ENCODE measurements at regions not wholly inside any gene's neighbourhood (a gene's known extent, or its start where the extent isn't known, plus 50 kb on each side); places are given as distances from the start of the nearest gene placed in this dataset.
"Not testable (repeated sequence)": the region's sequence is repeated elsewhere in the genome, so short reads cannot be mapped to it uniquely, and the experiment has no call there.

DNA sequence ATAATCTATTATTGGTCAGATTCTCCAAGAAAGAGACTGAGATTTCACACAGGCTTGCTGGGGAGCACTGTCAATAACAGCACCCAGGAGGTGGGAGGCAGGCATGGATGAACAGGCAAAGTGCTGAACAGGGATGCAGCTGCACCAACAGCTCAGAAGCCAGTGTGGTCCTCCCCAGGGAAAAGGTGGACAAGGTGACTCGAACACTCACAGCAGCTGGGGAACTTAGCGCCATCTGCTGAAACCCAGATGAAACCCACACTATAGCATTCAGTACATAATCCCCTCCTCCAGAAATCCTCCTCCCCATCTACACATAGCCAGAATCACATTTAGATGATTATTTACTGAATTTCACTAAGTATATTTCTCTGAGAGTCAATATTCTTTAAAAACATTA lies 255.2 kb upstream of the WSB1 start:
- no peak for ATAC-seq
- intact Hi-C loops (cut with DNase I) = no loop called here
- no peak for DNase-seq (ENCODE audit: low spot score)

- intact Hi-C loops (cut with DNase I); DNase-seq (ENCODE audit: low spot score); ATAC-seq: not testable (repeated sequence)
Measured at GRCh38 chr17:27045039-27045438, 248.9 kb upstream of the WSB1 start.

GRCh38 chr17:27049104-27049784 lies 244.7 kb upstream of the WSB1 start:
- no peak for DNase-seq (ENCODE audit: low spot score)
- intact Hi-C loops (cut with DNase I) = no loop called here
- no peak for ATAC-seq

- no peak for DNase-seq (ENCODE audit: low spot score)
- no peak for ATAC-seq
- intact Hi-C loops (cut with DNase I) = no loop called here
Measured at GRCh38 chr17:27065588-27065987, 228.3 kb upstream of the WSB1 start.

DNA sequence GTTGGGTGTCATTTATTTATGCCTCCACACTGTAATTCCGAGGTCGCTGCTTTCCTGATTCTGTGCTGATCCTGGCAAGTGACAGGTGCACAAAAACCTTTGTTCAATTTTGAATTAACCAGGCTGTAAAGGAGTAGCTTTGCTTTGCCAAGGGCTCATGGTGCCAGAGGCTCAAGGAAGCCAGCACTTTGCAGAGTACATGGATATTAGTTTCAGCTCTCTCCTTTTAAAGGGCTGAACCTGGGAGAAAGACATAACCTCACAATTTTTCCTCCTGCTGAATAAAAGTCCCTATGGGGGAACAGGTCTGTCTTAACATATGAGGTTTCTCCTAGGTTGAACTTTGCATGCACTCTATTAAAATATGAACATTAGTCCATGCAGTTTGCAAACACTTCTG lies 227.6 kb upstream of the WSB1 start:
- intact Hi-C loops (cut with DNase I) = no loop called here
- ATAC-seq (no peak), DNase-seq (ENCODE audit: low spot score) (no peak)

DNA sequence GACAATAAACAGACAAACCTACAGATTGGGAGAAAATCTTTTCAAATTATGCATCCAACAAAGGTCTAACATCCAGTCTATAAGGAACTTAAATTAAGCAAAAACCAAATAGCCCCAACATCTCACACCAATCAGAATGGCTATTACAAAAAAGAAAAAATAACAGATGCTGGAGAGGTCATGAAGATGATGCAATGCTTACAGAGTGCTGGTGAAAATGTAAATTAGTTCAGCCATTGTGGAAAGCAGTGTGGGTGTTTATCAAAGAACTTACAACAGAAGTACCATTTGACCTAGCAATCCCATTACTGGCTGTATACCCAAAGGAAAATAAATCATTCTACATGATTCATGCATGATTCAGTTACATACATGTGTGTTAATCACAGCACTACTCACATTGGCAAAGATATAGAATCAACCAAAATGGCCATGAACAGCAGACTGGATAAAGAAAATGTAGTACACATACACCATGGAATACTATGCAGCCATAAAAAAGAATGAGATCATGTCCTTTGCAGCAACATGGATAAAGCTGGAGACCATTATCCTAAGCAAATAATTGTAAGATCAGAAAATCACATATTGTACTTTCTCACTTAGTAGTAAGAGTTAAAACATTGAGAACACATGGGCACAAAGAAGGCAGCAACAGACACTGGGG lies 223.9 kb upstream of the WSB1 start:
- DNase-seq (ENCODE audit: low spot score) (no peak), ATAC-seq (no peak)
- intact Hi-C loops (cut with DNase I) = no loop called here

DNA sequence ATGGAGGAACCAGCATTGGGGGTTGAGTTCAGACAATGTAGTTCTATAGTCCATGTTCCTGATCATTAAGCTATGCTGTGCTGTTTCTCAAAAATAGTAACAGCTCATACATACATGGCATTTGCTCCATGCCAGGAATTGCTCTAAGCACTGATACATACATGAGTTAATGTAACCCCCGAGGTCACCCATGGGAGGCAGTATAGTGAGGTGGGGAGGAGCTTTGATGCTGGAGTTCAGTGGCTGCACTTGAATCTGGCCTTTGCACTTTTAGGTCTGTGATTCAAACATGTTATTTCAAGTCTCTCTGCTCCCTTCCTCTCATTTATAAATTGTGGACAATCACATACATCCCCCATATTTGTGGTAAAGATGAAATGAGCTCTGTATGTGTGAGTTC lies 223.1 kb upstream of the WSB1 start:
- ATAC-seq (no peak), DNase-seq (ENCODE audit: low spot score) (no peak)
- intact Hi-C loops (cut with DNase I) = no loop called here

DNA sequence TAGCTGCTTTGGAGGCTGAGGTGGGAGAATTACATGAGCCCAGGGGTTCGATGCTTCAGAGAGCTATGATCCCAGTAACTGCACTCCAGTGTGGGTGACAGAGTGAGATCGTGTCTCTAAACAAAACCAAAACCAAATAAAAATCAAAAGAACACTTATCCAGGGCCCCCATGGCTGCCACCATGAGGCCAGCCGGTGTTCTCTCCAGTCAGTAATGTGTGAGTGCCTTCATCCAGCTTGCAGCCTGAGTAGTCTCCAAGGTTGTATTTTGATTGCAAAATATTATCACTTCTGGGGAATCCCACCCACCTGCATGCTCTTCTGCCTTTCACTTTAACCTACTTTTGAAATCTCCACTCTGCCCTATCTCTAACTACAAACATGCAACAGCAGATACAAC lies 221.0 kb upstream of the WSB1 start:
- intact Hi-C loops (cut with DNase I) = no loop called here
- no peak for ATAC-seq

GRCh38 chr17:27076814-27077213 lies 217.1 kb upstream of the WSB1 start:
- no peak for DNase-seq (ENCODE audit: low spot score)
- ATAC-seq = no peak
- intact Hi-C loops (cut with DNase I) = no loop called here

More for the DNA sequence above, 221.0 kb upstream of the WSB1 start:
- DNase-seq (ENCODE audit: low spot score) = no peak

GRCh38 chr17:27078296-27078695 lies 215.6 kb upstream of the WSB1 start:
- ATAC-seq (no peak), DNase-seq (ENCODE audit: low spot score) (no peak)
- intact Hi-C loops (cut with DNase I) = no loop called here

DNA sequence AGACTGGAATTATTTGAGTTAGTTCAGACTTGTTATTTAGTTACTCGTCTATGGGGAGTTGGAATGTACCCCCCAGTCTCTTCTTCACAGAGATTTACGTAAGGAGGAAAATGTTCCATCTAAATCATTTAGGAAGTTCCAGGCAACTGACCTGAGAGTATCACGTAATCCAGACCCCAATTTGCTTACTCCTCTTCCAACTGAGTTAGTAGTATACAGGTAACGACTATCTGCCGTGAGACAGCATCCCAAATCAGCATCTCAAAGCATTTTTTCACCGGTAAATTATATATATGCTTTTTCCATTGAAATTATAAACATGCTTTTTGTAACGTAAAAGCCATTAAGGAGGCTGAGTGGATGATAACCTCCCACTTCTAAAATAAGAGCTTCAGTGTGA lies 214.3 kb upstream of the WSB1 start:
- intact Hi-C loops (cut with DNase I) = loop anchor here (1.0 kb wide), 1 partner anchor 16 kb away; no protein-coding TSS in a partner anchor
- DNase-seq (ENCODE audit: low spot score) (no peak), ATAC-seq (no peak)

GRCh38 chr17:27081002-27081638 lies 212.8 kb upstream of the WSB1 start:
- DNase-seq (ENCODE audit: low spot score) = no peak
- intact Hi-C loops (cut with DNase I) = no loop called here
- ATAC-seq = no peak

GRCh38 chr17:27082023-27082774 lies 211.7 kb upstream of the WSB1 start:
- no peak for ATAC-seq
- intact Hi-C loops (cut with DNase I) = no loop called here
- DNase-seq (ENCODE audit: low spot score) = no peak

GRCh38 chr17:27082775-27083154 lies 211.1 kb upstream of the WSB1 start:
- ATAC-seq = no peak
- no peak for DNase-seq (ENCODE audit: low spot score)
- intact Hi-C loops (cut with DNase I) = no loop called here

GRCh38 chr17:27083408-27084185 lies 210.3 kb upstream of the WSB1 start:
- intact Hi-C loops (cut with DNase I) = no loop called here
- no peak for ATAC-seq
- DNase-seq (ENCODE audit: low spot score) = no peak

DNA sequence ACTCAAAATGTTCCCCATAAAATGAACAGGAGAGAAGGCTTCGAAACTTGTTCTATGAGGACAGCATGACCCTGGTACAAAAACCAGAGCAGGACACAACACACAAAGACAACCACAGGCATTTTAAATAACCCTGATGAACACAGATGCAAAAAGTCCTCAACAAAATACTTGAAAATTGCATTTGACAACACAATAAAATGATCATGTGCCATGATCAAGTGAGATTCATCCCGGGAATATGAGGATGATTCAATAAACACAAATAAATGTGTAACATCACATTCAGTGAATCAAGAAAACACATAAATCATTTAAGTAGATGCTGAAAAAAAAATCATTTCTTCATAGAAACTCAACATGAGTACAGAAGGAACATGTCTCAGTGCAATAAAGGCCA lies 208.4 kb upstream of the WSB1 start:
- intact Hi-C loops (cut with DNase I) = no loop called here
- DNase-seq (ENCODE audit: low spot score) (no peak), ATAC-seq (no peak)

DNA sequence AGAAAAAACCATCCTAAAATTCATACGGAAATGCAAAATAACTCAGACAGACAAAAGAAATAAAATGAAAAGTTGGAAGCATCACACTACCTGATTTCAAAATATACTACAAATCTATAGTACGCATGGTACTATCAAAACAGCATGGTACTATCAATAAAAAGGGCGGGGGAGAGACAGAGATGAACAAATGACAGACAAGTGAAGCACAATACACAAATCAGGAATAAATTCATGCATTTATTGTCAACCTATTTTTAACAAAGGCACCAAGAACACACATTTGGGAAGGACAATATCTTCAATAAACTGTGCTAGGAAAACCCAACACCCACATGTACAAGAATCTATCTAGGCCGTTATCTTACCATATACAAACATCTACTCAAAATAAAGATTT lies 207.4 kb upstream of the WSB1 start:
- ATAC-seq (no peak), DNase-seq (ENCODE audit: low spot score) (no peak)
- intact Hi-C loops (cut with DNase I) = no loop called here

DNA sequence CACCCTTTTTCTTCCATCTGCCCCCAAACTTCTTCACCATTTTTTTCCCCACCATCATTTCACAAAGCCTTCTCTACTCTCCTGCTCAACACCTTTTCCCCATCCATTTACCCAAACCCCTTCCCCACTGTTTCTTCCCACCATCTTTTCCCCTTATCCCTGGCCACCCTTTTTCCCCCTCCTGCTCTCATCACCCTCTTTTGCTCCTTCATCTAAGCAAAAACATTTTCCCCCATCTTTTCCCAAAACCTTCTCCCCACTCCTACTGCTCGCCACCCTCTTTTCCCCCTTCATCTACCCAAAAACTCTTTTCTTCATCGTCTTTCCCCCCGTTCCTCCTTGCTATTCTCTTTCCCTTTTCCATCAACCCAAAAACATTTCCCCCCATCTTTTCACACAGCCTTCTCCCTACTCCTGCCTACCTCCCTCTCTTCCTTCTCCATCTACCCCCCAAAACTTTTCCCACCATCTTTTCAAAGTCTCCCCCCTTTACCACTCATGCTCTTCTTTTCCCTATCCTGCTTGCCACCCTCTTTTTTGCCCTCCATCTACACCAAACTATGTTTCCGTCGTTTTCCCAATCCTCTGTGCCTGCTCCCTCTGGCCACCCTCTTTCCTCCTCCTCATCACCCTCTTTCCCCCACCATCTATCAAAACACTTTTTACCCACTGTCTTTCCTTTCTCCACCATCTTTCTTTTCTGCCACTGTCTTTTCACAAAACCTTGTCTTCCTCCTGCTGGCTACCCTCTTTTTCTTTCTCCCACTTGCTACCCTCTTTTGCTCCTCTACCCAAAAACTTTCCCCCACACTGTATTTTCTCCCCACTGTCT lies 205.8 kb upstream of the WSB1 start:
- ATAC-seq (no peak), DNase-seq (ENCODE audit: low spot score) (no peak)
- intact Hi-C loops (cut with DNase I) = no loop called here

All from sciatic nerve (tissue), 2 donors.